COLO668 (cell line): ENCODE measurements at regions not wholly inside any gene's neighbourhood (a gene's known extent, or its start where the extent isn't known, plus 50 kb on each side); places are given as distances from the start of the nearest gene placed in this dataset.
"Not testable (repeated sequence)": the region's sequence is repeated elsewhere in the genome, so short reads cannot be mapped to it uniquely, and the experiment has no call there.

Source experiments
- DNase-seq: peaks from one replicate; lab custom pipeline; 2025; ENCODE audit not compliant: unreplicated experiment; lab: John Stamatoyannopoulos, UW

- DNase-seq = not testable (repeated sequence)
Observed at GRCh38 chr7:116373229-116373628, 126.3 kb upstream of the CAV2 start.

GRCh38 chr7:116377721-116378120 lies 121.8 kb upstream of the CAV2 start:
- DNase-seq = no peak

GRCh38 chr7:116380025-116380424 lies 119.5 kb upstream of the CAV2 start:
- no peak for DNase-seq

- no peak for DNase-seq
Observed at GRCh38 chr7:116382375-116382774, 117.2 kb upstream of the CAV2 start.

- no peak for DNase-seq
Observed at GRCh38 chr7:116384936-116385635, 114.5 kb upstream of the CAV2 start.

- no peak for DNase-seq
Observed at GRCh38 chr7:116386674-116387073, 112.9 kb upstream of the CAV2 start.

- no peak for DNase-seq
Observed at GRCh38 chr7:116390363-116390762, 109.2 kb upstream of the CAV2 start.

- no peak for DNase-seq
Observed at GRCh38 chr7:116392806-116393205, 106.7 kb upstream of the CAV2 start.

GRCh38 chr7:116393654-116394053 lies 105.9 kb upstream of the CAV2 start:
- DNase-seq = no peak

- DNase-seq = no peak
Observed at GRCh38 chr7:116394106-116394505, 105.4 kb upstream of the CAV2 start.

GRCh38 chr7:116395141-116395791 lies 104.3 kb upstream of the CAV2 start:
- DNase-seq = no peak

GRCh38 chr7:116398672-116399071 lies 100.9 kb upstream of the CAV2 start:
- no peak for DNase-seq

- DNase-seq = no peak
Observed at GRCh38 chr7:116399819-116400218, 99.7 kb upstream of the CAV2 start.

GRCh38 chr7:116400522-116400921 lies 99.0 kb upstream of the CAV2 start:
- DNase-seq = no peak

- no peak for DNase-seq
Observed at GRCh38 chr7:116401711-116402110, 97.8 kb upstream of the CAV2 start.

GRCh38 chr7:116403265-116403664 lies 96.3 kb upstream of the CAV2 start:
- no peak for DNase-seq

- no peak for DNase-seq
Observed at GRCh38 chr7:116404389-116404788, 95.1 kb upstream of the CAV2 start.

GRCh38 chr7:116405810-116406209 lies 93.7 kb upstream of the CAV2 start:
- DNase-seq = no peak

GRCh38 chr7:116407165-116407564 lies 92.4 kb upstream of the CAV2 start:
- no peak for DNase-seq

- DNase-seq = no peak
Observed at GRCh38 chr7:116408166-116408565, 91.4 kb upstream of the CAV2 start.

- not testable (repeated sequence) for DNase-seq
Observed at GRCh38 chr7:116408831-116409453, 90.6 kb upstream of the CAV2 start.

GRCh38 chr7:116410694-116411093 lies 88.8 kb upstream of the CAV2 start:
- DNase-seq = not testable (repeated sequence)
